ENCODE measurements at regions not wholly inside any gene's neighbourhood (a gene's known extent, or its start where the extent isn't known, plus 50 kb on each side); places are given as distances from the start of the nearest gene placed in this dataset.

DNA sequence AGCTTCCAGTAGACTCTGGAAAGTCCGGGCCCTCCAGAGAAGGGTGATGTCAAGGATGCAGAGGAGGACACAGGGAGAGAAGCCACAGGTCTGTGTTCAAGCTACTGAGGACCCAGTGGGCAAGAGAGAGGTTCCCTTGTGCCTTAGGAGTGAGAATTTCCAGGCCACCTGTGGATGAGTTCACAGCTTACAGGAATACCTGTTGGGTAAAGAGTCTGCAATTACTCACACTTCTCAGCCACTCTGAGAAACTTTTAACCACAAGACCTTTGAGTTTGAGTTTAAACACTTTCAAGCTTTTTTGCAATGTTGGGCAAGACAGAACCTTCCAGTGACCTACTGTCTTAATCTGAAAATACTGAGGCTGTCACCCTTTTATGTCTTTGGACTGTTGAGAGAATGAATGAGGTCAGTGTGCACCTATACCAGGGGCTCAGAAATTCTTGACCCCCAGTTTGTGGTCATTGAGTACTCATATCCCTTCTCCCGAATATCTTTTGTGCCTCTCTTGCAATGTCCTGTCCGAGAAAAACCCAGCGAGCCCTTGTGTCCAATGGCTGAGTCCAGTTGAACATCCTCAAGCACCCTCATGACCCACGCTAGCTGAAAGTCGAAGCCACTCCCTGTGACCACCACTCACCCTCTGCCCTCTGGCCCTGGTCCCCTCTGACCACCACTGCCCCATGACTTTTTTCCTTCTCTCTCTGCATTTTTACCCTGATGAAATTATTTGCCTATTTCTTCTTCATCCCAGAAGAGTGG is 368.5 kb upstream of the ZNF507 start:
- no peak for DNase-seq

DNA sequence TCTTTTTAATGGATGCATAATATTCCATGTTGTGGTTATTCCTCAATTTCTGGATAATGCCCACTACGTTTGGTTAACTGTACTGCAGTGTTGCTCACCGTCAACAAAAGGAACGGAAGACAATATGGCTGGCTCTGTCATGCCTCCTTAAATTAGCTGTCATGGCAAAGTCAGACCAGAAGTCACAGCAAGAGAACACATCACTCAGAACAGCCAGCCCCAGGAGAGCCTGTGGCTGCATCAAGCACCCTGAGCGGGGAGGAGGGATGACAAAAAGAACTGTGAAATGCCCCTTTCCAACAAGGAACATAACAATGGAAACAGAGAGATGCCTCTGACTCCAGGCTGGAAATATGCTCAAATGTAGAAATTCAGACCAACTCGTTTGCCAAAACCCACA is 366.0 kb upstream of the ZNF507 start:
- no peak for DNase-seq

DNA sequence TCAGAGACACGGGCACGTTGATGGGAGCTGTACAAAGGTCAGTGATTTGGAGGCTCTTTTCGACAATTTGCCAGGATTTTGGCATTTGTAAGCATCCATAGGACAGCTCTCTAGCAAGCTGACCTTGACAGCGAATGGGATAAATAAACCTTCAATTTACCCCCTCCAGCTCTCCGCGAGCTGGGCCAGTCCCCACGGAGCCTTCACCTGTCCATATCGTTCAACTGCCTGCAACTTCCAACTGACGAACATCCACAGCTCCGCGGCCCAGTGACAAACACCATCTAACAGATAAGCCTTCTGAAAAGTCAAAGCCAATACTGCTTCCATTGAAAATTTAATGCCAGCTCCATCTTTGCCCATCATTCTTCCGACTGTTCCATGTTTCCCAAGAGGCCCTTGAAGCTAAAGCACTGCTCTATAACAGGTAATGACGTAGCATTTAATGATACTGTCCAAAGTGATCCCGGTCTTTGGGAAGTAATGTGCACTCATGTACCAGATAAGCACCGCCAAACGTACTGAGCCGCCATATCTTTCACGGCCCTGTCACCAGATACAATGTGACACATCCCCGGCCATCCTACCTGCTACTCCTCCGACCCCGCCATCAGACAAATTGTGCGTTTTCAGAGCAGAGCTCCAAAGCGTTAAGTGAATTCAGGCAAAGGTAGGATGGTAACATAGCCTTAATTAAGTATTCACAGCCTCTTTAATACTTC is 365.3 kb upstream of the ZNF507 start:
- DNase-seq, result no peak

DNA sequence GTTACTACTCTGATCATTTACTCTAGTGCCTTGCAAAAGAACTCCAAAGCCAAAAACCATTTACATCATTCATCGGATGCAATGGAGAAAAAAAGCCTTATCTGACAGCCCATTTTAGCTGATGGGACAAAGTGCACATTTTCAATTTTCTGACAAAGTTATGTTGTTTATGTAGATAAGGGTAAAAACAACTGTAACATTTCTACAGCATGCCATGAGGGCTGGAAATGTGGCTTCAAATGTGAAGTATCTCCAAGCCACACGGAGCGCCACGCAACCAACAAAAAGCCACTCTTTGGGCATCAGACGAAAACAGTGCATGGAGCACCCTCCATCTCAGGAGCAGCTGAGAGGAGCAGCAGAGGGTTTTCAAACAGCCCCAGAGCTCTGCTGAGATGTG is 364.6 kb upstream of the ZNF507 start:
- DNase-seq, result no peak

DNA sequence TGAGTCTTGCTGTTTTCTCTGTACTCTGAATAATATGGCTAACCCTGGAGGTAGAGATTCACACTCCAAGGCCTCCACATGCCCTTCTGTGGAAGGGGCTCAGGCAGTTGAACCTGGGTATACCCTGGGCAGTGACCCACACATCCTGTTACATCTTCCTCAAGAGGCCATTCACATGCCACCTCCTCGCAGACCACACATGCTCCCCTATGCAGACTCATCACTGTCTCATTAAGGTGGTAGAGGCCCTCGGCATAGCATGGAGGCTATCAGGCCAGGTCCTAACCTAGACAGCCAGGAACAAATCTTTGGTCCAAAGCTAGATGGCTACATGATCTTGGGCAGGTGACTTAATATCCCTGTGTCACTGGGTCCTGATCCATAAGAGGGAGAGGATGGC is 363.9 kb upstream of the ZNF507 start:
- DNase-seq, result no peak

DNA sequence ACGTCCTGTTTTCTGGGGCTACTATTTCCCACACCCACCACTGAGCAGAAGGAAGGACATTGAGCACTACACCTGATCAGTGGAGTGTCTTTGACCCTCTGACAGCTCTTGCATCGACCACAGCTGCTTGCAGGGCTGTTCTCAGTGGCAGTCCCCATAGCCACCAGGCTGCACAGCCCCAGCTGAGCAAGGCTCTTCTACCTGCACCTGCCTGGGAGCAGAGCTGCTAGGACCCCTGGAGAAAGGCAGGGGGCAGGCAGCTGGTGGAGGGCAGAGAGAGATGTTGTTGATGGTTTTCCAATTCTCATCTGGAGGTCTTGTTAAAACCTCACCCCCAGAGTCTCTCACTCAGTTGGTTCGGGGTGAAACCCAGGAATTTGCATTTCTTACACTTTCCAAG is 361.8 kb upstream of the ZNF507 start:
- DNase-seq, result no peak

DNA sequence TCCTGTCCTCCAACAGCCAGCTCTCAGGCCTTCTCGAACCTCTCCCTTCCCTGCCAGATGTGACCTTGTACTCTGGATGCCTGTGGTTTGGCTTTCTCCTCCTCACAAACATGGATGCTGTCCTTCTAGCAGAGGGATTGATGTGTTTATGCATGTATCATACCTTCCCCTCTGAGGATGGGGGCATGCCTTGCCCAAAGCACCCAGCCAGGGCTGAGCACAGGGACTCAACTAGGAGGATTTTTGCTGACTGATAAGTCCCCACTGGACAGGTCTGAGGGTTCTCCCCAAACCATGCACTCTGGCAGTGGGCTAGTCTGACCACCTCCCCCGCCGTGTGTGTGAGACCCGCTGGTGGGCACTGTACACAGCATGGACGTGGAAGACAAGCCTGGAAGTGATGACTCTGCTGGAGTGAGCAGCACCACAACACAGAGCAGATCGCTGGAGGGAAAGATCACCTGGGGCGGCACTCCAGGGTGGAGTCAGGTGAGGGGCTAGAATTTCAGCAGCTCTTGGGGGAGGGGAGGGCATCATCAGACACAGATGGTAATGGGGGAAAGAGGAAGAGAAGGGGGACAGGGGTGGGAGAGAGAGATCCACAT is 360.3 kb upstream of the ZNF507 start:
- no peak for DNase-seq

DNA sequence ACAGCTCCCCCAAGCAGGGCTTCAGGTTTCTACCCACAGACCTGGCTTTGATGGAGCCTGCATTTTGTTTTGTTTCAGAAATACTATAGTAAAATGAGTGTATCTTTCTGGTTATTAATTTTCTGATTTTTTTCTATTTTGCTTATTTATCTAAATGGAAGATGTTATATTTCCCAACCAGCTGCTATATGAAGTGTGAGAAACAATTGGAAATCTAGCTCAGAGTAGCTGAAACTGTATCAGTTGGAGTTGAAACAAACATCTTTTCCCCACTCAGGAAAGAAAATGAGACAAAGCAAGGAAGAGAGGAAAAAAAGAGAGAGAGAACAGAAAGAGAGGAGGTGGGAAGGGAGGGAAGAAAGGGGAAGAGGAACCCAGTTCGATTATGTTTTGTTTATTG is 358.5 kb upstream of the ZNF507 start:
- DNase-seq, result no peak

DNA sequence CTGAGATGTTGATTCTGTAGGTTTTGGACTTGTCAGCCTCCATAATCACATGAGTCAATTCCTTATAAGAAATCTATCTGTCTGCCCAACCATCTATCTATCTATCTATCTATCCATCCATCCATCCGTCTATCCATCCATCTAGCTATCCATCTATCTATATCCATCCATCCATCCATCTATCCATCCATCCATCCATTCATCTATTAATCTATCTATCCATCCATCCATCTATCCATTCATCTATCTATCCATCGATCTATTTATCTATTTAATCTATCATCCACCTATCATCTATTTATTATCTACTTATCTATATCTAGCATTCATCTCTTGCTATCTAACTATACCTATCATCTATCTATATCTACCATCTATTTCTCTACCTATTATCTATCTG is 357.2 kb upstream of the ZNF507 start:
- no peak for DNase-seq

DNA sequence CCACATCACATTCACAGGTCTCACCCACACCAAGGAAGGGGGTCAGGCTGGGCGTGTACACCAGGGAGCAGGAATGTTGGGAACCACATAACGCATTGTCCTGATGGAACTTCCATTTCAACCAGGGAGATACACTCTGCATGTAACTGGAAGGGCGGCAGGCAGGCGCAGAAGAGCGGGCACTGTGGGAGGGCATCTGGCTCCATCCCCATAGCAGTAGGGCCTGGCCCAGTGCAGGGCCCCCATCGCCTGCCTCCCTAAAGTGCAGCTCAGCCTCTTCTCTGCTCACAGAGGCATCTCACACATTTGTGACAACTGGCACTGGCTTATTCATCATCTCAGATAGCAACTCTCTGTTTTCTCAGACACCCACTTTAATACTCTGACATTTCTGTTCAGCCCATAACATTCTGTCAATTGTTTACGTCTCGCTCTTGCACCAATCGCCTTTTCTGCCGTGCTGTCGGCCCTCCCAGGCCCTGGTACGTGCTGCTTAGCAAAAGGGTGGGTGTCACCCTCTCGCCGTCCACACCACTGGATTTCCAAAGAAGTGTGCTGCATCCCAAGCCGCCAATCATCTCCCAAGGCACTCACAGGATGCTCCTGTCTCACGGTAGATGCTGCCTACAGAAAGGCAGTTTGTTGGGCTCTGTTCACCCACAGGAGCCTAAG is 353.3 kb upstream of the ZNF507 start:
- no peak for DNase-seq

DNA sequence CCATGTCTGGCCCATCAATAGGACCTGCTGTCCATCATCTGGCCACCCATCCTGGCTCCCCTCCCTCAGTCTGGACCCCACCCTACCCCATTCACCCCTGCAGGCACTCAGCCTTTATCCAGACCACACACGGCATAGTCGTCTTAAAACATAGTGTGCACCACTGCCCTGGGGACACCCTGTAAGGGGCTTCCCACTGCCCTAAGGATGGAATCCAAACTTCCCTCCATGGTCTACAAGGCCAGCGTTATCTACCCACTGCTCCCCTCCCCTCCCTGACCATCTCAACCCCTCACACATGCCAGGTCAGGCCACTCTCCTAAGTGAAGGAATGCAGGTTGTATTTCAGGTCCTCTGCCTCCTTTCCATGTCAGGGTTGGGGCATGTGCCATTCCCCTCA is 352.7 kb upstream of the ZNF507 start:
- DNase-seq, result no peak

DNA sequence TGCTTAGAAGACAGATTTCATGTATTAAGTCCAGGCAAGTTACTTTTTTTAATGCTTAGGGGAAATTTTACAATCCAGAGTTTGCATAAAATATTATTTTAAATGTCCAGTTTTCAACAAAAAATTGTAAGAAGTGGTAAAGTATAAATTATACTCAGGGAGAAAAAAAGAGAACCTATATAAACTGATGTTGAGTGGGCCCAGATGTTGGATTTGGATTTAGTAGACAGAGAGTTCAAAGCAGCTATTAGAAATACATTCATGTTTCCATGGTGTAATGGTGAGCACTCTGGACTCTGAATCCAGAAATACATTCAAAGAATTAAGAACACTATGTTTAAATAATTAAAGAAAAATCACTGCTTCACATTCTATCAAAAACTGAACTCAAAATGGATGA is 349.9 kb upstream of the ZNF507 start:
- no peak for DNase-seq

DNA sequence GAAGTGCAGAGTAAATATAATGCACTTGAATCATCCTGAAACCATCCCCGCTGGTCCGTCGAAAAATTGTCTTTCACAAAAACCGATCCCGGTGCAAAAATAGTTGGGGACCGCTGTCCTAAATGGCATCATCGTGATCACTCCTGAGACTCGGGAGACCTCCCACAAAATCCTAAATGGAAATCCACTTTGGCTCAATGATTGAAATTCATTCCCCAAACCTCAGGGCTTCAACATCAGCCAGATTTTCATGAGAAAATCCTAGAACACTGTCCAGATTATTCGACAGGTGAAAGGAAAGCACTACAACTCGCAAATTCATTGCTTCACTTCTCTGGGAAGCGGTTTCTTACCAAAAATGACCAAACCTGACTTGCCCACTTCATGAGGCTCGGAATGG is 335.3 kb upstream of the ZNF507 start:
- no peak for DNase-seq

DNA sequence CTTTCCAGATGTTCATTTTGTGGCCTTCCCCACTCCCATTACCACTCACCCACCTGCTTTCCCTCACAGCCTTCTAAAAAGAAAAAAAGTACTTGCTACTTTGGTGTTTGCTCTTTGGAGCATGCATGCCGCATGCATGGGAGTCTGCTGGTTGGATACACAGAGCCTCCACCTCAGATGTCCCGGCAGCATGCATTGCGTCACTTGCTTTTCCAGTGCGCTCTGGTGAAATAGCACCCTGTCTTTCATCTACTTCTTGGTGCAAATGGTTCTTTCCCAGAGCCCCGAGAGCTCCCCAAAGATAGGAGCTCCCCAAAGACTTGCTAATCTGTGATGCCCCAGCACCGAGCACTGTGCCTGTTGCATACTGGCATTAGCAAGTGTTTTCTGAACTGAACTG is 333.2 kb upstream of the ZNF507 start:
- peak in 1 of 3 donors; percentile 40 for DNase-seq

DNA sequence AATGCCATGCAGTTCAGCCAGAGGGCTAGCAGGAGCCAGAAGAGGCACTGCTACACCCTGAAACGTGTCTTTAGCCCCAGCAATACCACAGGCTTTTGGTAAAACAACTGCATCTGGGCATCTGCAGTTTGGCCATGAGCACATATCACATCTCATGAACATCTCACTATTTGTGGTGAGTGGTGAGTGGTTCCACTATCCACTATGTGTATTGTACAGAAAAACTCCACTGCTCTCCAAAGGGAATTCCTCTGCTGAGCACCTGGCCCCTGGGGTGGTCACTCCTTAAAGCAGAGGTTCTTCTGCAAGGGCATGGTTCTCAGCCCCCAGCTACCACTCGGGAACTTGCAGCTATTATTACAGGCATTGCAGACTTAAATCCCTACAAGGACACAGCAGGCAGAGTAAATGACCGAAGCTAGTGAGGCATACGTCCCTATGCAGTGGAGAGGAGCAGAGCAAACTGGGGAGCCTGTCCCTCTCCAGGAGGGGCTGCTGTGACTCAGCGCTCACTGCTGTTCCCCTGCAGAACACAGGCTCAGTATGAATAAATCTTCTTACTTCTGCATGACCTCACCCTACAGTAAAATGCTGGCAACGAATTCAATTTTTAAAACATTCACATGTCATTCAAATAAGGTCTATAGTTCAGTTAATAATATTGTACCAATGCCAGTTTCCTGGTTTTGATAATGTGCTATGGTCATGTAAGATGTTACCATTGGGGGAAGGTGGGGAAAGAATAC is 332.4 kb upstream of the ZNF507 start:
- DNase-seq, result no peak

DNA sequence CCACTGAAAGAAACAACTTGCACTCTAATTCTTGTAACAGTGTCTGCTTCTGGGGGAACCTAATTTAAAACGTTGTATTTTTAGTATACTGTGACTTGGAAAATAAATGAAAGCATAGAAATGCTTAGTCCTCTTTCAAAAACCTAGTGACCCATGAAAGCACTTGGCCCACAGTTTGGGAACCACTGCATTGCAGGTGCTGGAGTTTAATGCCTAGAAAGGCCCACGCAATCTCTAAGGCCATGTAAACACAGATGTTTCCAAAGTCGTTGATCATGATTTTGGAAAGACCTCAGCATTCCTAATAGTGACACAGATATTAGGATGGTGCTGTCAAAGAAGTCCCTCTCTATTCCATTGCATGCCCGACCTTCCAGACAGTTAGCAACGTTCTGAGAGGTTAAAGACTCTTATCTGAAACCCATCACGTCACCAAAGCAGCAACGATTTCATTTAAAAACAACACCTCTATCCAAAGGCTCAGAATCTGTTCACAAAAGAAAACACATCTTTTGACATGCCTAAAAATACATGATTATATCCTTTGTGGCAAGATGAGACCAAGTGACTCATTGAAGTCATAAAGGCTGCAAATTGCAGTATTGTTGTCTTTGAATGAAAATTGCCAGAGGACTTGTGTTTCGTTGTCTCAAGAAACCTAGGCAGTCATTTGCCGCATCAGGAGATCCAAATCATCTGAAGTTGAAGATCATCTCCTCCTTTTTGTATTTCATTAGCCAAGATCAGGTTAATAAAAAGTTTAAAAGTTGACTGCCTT is 328.0 kb upstream of the ZNF507 start:
- DNase-seq, result peak; percentile 45 to 69 (median 57)

DNA sequence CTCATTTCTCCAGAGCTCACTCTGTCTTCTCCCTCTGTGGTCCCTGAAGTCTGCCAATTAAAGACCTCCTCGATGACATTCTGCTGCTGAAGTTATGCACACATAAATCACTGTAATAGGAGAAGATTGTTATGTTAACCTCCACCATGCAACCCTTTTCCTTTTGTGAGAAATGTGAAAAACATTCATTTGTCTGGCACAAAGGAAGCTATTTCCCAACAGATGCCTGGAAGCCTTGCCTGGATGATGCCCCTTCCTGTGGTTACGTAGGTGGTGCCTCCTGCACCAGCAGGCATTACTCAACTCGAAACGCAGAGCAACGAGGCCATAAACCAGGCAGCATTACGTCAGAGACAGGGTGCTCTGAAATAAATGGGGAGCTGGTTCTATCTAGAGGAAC is 327.4 kb upstream of the ZNF507 start:
- DNase-seq, result peak in 2 of 3 donors; percentile 19 to 49

DNA sequence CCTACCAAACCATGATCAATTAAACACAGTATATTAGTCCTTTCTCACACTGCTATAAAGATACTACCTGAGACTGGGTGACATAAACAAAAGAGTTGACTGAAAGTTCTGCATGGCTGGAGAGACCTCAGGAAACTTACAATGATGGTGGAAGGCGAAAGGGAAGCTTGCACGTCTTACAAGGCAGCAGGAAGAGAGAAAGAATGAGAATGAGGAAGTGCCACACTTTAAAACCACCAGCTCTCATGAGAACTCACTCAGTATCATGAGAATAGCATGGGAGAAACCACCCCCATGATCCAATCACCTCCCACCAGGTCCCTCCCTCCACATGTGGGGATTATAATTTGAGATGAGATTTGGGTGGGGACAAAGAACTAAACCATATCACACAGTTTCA is 324.9 kb upstream of the ZNF507 start:
- no peak for DNase-seq

DNA sequence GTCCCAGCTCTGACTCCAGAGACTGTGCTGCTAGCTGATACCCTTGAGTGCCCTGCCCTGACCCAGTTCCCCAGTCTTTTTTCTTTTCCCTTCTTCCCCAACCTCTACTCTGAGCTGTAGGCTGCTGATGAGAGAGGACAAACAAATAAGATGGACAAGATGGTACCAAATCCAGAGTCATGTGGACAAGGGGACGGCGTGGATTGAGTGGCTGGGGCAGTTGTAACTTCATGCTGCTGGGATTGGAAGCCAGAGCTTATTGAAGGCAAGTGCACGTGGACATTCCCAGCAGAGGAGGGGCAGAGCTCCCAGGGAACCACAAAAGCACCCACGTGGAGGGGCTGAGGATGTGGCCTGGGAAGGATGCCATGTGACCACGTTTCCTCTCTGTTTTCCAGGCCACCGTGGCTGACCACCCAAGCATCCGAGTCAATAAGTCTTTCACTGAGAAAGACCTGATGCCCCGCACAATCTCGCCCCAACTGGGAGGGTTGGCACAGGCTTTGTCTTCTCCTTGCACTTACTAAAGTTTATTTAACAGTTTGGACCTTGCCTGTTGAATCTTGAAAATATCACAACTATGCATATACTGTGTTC is 323.3 kb upstream of the ZNF507 start:
- DNase-seq, result no peak

DNA sequence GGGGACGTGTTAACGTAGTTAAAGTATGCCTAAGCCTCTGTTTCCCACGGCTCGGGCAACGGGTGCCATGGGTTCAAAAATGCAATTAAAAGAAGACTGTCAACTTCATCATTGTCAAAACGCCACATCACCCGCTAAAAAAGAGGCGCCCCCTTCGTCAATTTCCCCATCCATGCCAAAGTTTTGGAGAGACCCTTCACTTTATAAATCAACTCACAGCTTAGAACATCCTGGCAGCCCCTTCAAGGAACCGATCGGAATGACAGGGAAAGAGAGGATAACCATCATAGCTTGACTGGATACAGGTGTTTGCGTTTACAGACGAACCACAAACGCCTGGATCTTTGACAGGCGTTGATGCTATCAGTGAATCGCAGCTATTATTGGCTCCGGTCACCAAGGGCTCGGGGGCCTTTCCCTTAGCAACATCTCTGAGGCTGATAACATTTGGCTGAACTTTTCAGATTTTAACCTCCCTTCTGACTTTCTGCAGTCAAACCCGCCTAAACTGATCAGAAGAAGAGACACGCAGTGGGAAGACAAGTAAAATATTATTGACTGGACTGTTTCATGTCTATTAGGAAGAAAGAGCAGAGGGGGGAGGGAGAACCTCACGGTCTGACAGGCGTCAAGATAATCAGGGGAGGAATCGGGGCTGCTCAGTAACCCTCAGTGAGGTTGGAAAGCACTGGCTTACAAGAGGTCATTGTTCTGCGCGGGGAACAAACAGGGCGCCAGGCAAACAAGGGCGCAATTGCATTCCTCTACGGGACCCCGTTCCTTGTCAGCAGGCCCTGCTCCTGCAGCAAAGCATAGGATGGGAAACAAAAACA is 322.5 kb upstream of the ZNF507 start:
- DNase-seq, result peak in 1 of 3 donors; percentile 48

All from muscle of back (tissue), 3 donors.